ENCODE measurements at regions not wholly inside any gene's neighbourhood (a gene's known extent, or its start where the extent isn't known, plus 50 kb on each side); places are given as distances from the start of the nearest gene placed in this dataset.

DNA sequence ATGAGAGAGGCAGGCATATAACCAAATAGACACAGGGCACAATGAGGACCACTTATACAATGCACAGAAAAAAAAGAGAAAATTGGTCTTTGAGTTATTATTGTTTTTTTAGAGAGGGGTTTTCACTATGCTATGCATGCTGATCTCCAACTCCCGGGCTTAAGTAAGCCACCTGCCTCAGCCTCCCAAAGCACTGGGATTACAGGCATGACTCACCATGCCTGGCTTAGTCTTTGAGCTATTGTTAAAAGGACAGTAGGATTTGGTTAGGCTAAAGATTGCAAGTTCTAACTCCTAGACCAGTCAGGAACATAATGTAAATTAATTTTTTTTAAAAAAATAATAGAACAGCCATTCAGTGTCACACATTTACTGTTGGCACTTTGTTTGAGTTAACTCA lies 340.1 kb downstream of the GPAT3 start:
- TF ChIP-seq, protein P1, sequence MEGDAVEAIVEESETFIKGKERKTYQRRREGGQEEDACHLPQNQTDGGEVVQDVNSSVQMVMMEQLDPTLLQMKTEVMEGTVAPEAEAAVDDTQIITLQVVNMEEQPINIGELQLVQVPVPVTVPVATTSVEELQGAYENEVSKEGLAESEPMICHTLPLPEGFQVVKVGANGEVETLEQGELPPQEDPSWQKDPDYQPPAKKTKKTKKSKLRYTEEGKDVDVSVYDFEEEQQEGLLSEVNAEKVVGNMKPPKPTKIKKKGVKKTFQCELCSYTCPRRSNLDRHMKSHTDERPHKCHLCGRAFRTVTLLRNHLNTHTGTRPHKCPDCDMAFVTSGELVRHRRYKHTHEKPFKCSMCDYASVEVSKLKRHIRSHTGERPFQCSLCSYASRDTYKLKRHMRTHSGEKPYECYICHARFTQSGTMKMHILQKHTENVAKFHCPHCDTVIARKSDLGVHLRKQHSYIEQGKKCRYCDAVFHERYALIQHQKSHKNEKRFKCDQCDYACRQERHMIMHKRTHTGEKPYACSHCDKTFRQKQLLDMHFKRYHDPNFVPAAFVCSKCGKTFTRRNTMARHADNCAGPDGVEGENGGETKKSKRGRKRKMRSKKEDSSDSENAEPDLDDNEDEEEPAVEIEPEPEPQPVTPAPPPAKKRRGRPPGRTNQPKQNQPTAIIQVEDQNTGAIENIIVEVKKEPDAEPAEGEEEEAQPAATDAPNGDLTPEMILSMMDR (IDR thresholded peaks at IDR 0.05): no peak
- TF ChIP-seq POLR2AphosphoS5 (IDR thresholded peaks at IDR 0.05) (no peak), POLR2A (IDR thresholded peaks at IDR 0.05; ENCODE audit: low read depth) (no peak)
